Tibial artery (tissue), 4 donors: ENCODE measurements at regions not wholly inside any gene's neighbourhood (a gene's known extent, or its start where the extent isn't known, plus 50 kb on each side); places are given as distances from the start of the nearest gene placed in this dataset.

Source experiments
- DNase-seq, 2 donors: peaks; one replicate each; pipeline ENCODE4 v3.0.0-alpha.2; 2019
- H3K27ac ChIP-seq, 2 donors: fragments of 200-600 bp; sonication (generic) in 1 of 2; 1 replicate in 1 of 2; 2 replicates in 1 of 2; pipeline ENCODE4 v1.5.1; 2018 to 2019; ENCODE audit warnings: mild to moderate bottlenecking in 1 of 2
- H3K27me3 ChIP-seq, 2 donors: fragments of 200-600 bp; sonication (generic) in 1 of 2; one replicate each; pipeline versions ENCODE4 v1.5.1 to v1.6.0; 2016 to 2019
- H3K36me3 ChIP-seq, 3 donors: fragments of 200-600 bp; sonication (generic) in 2 of 3; one replicate each; pipeline ENCODE4 v1.5.1; 2016 to 2019; ENCODE audit warnings: mild to moderate bottlenecking in 2 of 3
- H3K4me1 ChIP-seq, 4 donors: fragments of 200-600 bp; sonication (generic) in 2 of 4; 1 replicate in 3 of 4; 2 replicates in 1 of 4; pipeline ENCODE4 v1.5.1; 2016 to 2019
- H3K4me3 ChIP-seq, 2 donors: fragments of 200-600 bp; sonication (generic) in 1 of 2; 1 replicate in 1 of 2; 2 replicates in 1 of 2; pipeline ENCODE4 v1.5.1; 2018 to 2019; ENCODE audit warnings: mild to moderate bottlenecking in 2 of 2
- H3K9me3 ChIP-seq, 3 donors: fragments of 200-600 bp; sonication (generic) in 1 of 3; one replicate each; pipeline ENCODE4 v1.5.1; 2016 to 2019
- CTCF ChIP-seq, 2 experiments: fragments of 200-600 bp in 1 of 2; fragments of 450-650 bp in 1 of 2; IDR thresholded peaks; one replicate each; pipeline ENCODE4 v1.5.1; 2017 to 2019; ENCODE audit warnings: antibody characterized with exemption in 2 of 2, mild to moderate bottlenecking in 1 of 2, moderate library complexity in 1 of 2
- intact Hi-C: fragments of 100-400 bp; cut with DNase I; formaldehyde crosslinking; loops from one replicate; pipeline ENCODE4 v1.15.0; 2023; ENCODE audit warnings: low total_unique reads

GRCh38 chr18:2417861-2418610 is 153.3 kb downstream of the METTL4 start:
- Histone ChIP-seq H3K4me1 (no peaks in the 10 kb centered on the region), H3K36me3 (no peaks in the 10 kb centered on the region), H3K27me3 (no peaks in the 10 kb centered on the region), H3K27ac (no peak overlapping the region), H3K4me3 (no peak overlapping the region), H3K9me3 (no peaks in the 10 kb centered on the region)
- DNase-seq = no peak
- no peak for TF ChIP-seq CTCF (IDR thresholded peaks at IDR 0.05)
- intact Hi-C loops = no loop called here

GRCh38 chr18:2420367-2420766 is 150.9 kb downstream of the METTL4 start:
- H3K4me3 ChIP-seq = no peak overlapping the region
- DNase-seq = no peak
- H3K4me1 ChIP-seq = no peaks in the 10 kb centered on the region
- intact Hi-C loops = no loop called here
- H3K27ac ChIP-seq = no peak overlapping the region
- no peaks in the 10 kb centered on the region for H3K9me3 ChIP-seq
- TF ChIP-seq CTCF (IDR thresholded peaks at IDR 0.05) = no peak
- no peaks in the 10 kb centered on the region for H3K36me3 ChIP-seq
- no peaks in the 10 kb centered on the region for H3K27me3 ChIP-seq

GRCh38 chr18:2423761-2424160 is 147.5 kb downstream of the METTL4 start:
- no peaks in the 10 kb centered on the region for H3K4me1 ChIP-seq
- TF ChIP-seq CTCF (IDR thresholded peaks at IDR 0.05) = no peak
- H3K36me3 ChIP-seq = no peaks in the 10 kb centered on the region
- H3K27ac ChIP-seq = no peak overlapping the region
- no peaks in the 10 kb centered on the region for H3K27me3 ChIP-seq
- intact Hi-C loops = no loop called here
- H3K4me3 ChIP-seq = no peak overlapping the region
- no peak for DNase-seq
- H3K9me3 ChIP-seq = no peaks in the 10 kb centered on the region

- no peak for TF ChIP-seq CTCF (IDR thresholded peaks at IDR 0.05)
- intact Hi-C loops = no loop called here
- no peaks in the 10 kb centered on the region for H3K9me3 ChIP-seq
- H3K27ac ChIP-seq = no peak overlapping the region
- no peaks in the 10 kb centered on the region for H3K4me1 ChIP-seq
- H3K27me3 ChIP-seq = no peaks in the 10 kb centered on the region
- DNase-seq = no peak
- H3K36me3 ChIP-seq = no peaks in the 10 kb centered on the region
- H3K4me3 ChIP-seq = no peak overlapping the region
Observed at GRCh38 chr18:2424420-2424819, 146.9 kb downstream of the METTL4 start.

GRCh38 chr18:2425426-2426317 is 145.6 kb downstream of the METTL4 start:
- DNase-seq = no peak
- intact Hi-C loops = no loop called here
- Histone ChIP-seq H3K27ac (no peak overlapping the region), H3K36me3 (no peaks in the 10 kb centered on the region), H3K9me3 (peaks cover 0 to 6% (median 6%) of the 10 kb centered on the region in 3 donors), H3K27me3 (no peaks in the 10 kb centered on the region), H3K4me3 (no peak overlapping the region), H3K4me1 (no peaks in the 10 kb centered on the region)
- no peak for TF ChIP-seq CTCF (IDR thresholded peaks at IDR 0.05)
